Epidermal melanocyte (primary cell): ENCODE measurements at regions not wholly inside any gene's neighbourhood (a gene's known extent, or its start where the extent isn't known, plus 50 kb on each side); places are given as distances from the start of the nearest gene placed in this dataset.

Experiments
- DNase-seq: peaks from one replicate; pipeline ENCODE4 v3.0.0; 2011; ENCODE audit warnings: low spot score; ENCODE audit not compliant: insufficient read length

DNA sequence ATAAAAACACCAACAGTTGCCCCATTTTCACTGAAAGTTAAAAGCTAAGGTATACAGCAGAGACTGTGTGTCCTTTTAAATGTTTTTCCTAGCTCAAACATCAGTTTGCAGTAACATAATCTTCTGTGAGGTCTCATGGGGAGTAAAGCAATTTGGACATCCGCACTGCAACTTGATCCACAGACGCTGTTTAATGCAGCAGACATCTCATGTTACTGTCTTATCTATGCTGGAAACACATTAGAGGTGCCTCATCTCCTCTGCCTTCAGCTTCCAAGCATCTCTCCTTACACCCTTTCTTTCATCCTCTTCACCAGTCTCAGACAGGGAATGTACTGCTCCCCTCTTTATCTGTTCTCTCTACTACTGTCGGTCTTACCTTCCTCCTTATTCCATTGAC is 53.7 kb upstream of the ATP11B start:
- no peak for DNase-seq

DNA sequence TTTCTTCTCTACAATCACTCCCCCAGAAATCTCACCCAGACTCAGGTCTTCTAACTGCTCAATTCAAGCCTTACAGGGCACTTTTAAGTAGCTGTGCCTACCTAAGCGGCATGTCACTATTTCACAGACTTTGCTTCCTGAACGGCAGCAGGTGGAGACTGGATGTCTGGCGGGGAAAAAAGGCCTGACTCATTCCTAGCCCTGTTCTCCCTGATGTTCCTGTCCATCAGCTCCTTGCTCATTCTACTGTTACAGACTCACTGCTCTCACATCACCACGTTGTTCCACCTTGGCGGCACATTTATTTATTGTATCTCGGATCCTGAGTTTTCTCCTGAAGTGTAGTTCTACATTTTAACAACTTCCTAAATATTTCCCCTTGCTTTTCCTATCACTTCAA is 52.6 kb upstream of the ATP11B start:
- no peak for DNase-seq

DNA sequence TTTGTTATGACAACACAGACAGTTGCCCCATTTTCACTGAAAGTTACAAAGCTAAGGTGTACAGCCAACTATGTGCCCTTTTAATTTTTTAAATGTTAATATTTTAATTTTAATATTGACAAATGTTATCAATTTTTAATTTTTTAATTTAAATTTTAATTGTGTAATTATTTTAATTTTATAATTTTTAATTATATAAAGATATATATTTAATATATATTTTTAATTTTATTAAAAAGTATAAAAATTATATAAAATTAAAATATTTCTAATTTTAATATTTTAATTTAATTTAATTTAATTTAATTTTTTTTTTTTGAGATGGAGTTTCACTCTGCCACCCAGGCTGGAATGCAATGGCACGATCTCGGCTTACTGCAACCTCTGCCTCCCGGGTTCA is 52.1 kb upstream of the ATP11B start:
- no peak for DNase-seq
